ENCODE measurements at regions not wholly inside any gene's neighbourhood (a gene's known extent, or its start where the extent isn't known, plus 50 kb on each side); places are given as distances from the start of the nearest gene placed in this dataset.

- H3K4me3 ChIP-seq (ENCODE audit: control insufficient read depth, low read depth, low read length), result no peak overlapping the region
- TF ChIP-seq CTCF (IDR thresholded peaks at IDR 0.05; ENCODE audit: control insufficient read depth, insufficient read depth, low read depth, low read length, missing control alignments), result no peak
- DNase-seq (ENCODE audit: low read depth), result no peak
Observed at GRCh38 chr14:96727980-96728717, 69.0 kb upstream of the VRK1 start.

GRCh38 chr14:96729889-96730288 is 67.3 kb upstream of the VRK1 start:
- H3K4me3 ChIP-seq (ENCODE audit: control insufficient read depth, low read depth, low read length), result no peak overlapping the region
- no peak for DNase-seq (ENCODE audit: low read depth)
- no peak for TF ChIP-seq CTCF (IDR thresholded peaks at IDR 0.05; ENCODE audit: control insufficient read depth, insufficient read depth, low read depth, low read length, missing control alignments)

GRCh38 chr14:96730386-96730785 is 66.8 kb upstream of the VRK1 start:
- TF ChIP-seq CTCF (IDR thresholded peaks at IDR 0.05; ENCODE audit: control insufficient read depth, insufficient read depth, low read depth, low read length, missing control alignments), result no peak
- DNase-seq (ENCODE audit: low read depth), result no peak
- H3K4me3 ChIP-seq (ENCODE audit: control insufficient read depth, low read depth, low read length), result no peak overlapping the region

GRCh38 chr14:96734076-96734622 is 63.0 kb upstream of the VRK1 start:
- DNase-seq (ENCODE audit: low read depth), result no peak
- no peak for TF ChIP-seq CTCF (IDR thresholded peaks at IDR 0.05; ENCODE audit: control insufficient read depth, insufficient read depth, low read depth, low read length, missing control alignments)
- no peak overlapping the region for H3K4me3 ChIP-seq (ENCODE audit: control insufficient read depth, low read depth, low read length)

GRCh38 chr14:96735526-96735925 is 61.7 kb upstream of the VRK1 start:
- no peak for TF ChIP-seq CTCF (IDR thresholded peaks at IDR 0.05; ENCODE audit: control insufficient read depth, insufficient read depth, low read depth, low read length, missing control alignments)
- no peak for DNase-seq (ENCODE audit: low read depth)
- H3K4me3 ChIP-seq (ENCODE audit: control insufficient read depth, low read depth, low read length), result no peak overlapping the region

- DNase-seq (ENCODE audit: low read depth), result no peak
- H3K4me3 ChIP-seq (ENCODE audit: control insufficient read depth, low read depth, low read length), result no peak overlapping the region
- TF ChIP-seq CTCF (IDR thresholded peaks at IDR 0.05; ENCODE audit: control insufficient read depth, insufficient read depth, low read depth, low read length, missing control alignments), result no peak
Observed at GRCh38 chr14:96736439-96736838, 60.7 kb upstream of the VRK1 start.

All from AG09309 (cell line).